Ishikawa (cell line): ENCODE measurements at regions not wholly inside any gene's neighbourhood (a gene's known extent, or its start where the extent isn't known, plus 50 kb on each side); places are given as distances from the start of the nearest gene placed in this dataset.

Experiments used
- CEBPB ChIP-seq: IDR thresholded peaks from 2 replicates; pipeline ENCODE4 v1.6.1; 2012
- NFIC ChIP-seq: IDR thresholded peaks from 2 replicates; pipeline ENCODE4 v1.6.1; 2012
- REST ChIP-seq: IDR thresholded peaks from 2 replicates; pipeline ENCODE4 v1.6.1; 2012; ENCODE audit warnings: low read depth, mild to moderate bottlenecking
- TCF12 ChIP-seq: IDR thresholded peaks from 2 replicates; pipeline ENCODE4 v1.6.1; 2012; ENCODE audit warnings: low read depth
- TEAD4 ChIP-seq: IDR thresholded peaks from 2 replicates; pipeline ENCODE4 v1.6.1; 2012
- USF1 ChIP-seq: IDR thresholded peaks from 2 replicates; pipeline ENCODE4 v1.6.1; 2012
- YY1 ChIP-seq: IDR thresholded peaks from 2 replicates; pipeline ENCODE4 v1.6.1; 2012; ENCODE audit warnings: low read depth

- TF ChIP-seq TEAD4 (no peak), NFIC (no peak), TCF12 (no peak), CEBPB (no peak), YY1 (no peak), REST (no peak), USF1 (no peak)
Observed at GRCh38 chr11:98720951-98721350, 299.8 kb upstream of the CNTN5 start.
